Epithelial cell of esophagus (primary cell): ENCODE measurements at regions not wholly inside any gene's neighbourhood (a gene's known extent, or its start where the extent isn't known, plus 50 kb on each side); places are given as distances from the start of the nearest gene placed in this dataset.

ENCODE experiments used
- DNase-seq: peaks from one replicate; pipeline ENCODE4 v3.0.0; 2010; ENCODE audit warnings: low read depth
- H3K4me3 ChIP-seq: 2 replicates; pipeline ENCODE4 v1.5.1; 2011; ENCODE audit warnings: mild to moderate bottlenecking, low read length, control low read depth
- TF ChIP-seq, protein P1 (sequence below): IDR thresholded peaks from 2 replicates; pipeline ENCODE4 v1.5.1; 2011; ENCODE audit warnings: low read depth, mild to moderate bottlenecking, low read length, control low read depth, inconsistent platforms; ENCODE audit not compliant: insufficient read depth; ENCODE audit errors: missing control alignments

DNA sequence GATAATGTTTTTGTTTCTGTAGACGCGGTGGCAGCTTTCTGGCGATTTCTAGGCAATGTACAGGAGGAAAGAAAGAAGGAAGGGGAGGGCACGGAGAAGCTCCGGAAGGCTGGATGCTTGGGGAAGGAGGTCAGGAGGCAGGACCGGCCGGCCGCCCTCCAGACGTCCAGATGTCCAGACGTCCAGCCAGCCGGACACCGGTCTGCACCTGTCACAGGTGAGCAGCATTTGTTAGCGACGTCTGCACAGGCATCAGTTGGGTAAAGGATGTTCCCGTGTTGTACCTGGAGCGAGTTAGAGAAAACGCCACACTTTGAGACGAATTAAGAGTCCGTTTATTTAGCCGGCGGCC lies 90.0 kb upstream of the PPP2R3B start:
- TF ChIP-seq, protein P1, sequence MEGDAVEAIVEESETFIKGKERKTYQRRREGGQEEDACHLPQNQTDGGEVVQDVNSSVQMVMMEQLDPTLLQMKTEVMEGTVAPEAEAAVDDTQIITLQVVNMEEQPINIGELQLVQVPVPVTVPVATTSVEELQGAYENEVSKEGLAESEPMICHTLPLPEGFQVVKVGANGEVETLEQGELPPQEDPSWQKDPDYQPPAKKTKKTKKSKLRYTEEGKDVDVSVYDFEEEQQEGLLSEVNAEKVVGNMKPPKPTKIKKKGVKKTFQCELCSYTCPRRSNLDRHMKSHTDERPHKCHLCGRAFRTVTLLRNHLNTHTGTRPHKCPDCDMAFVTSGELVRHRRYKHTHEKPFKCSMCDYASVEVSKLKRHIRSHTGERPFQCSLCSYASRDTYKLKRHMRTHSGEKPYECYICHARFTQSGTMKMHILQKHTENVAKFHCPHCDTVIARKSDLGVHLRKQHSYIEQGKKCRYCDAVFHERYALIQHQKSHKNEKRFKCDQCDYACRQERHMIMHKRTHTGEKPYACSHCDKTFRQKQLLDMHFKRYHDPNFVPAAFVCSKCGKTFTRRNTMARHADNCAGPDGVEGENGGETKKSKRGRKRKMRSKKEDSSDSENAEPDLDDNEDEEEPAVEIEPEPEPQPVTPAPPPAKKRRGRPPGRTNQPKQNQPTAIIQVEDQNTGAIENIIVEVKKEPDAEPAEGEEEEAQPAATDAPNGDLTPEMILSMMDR = no peak
- H3K4me3 ChIP-seq = no peak overlapping the region
- no peak for DNase-seq

DNA sequence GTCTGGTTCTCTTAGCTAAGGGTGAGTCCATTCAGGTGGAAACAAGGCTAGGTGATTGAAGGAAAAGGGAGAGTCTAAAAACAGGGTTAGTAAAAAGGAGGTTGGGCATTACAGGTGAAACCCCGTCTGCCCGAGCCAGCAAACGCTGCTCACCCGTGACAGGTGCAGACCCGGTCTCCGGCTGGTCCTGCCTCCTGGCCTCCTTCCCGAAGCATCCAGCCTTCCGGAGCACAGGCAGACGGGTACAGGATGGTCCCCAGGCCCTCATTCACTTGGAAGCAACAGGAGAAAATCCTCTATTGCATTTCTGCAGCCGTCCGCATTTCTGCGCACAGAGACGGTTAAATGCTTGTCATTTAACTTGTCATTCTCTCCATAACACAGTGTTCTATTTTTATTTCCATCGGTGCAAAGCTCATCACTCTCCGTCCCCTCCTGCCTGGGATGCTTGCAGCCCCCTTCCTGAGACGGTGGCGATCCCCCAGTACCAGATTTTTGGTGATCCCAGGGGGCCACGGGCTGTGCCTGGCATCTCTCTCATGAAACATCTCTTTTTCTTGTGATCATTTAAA lies 90.8 kb upstream of the PPP2R3B start:
- no peak for DNase-seq
- no peak overlapping the region for H3K4me3 ChIP-seq
- TF ChIP-seq, protein P1 = no peak

DNA sequence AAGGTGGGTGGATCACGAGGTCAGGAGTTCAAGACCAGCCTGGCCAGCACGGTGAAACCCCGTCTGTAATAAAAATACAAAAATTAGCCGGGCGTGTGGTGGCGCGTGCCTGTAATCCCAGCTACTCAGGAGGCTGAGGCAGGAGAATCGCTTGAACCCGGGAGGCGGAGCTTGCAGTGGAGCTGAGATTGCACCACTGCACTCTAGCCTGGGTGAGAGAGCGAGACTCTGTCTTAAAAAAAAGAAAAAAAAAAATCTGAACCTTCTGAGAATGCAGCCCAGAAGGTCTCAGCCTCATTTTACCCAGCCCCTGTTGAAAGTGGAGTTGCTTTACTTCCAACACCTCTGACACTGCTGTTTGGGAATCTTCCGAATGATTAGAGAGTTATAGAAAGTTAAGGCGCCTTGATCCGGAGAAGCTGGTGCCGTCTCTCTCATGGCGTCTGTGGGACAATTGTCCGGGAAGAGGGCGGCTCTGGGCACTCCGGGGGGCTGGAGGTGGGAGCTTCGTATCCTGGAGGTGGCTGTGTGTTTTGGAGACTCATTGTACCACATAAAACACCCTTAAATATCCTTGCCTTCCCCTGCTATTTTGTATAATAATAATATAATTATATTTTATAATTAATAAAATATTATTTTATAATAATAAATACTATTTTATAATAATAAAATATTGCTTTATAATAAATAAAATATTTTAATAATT lies 92.7 kb upstream of the PPP2R3B start:
- DNase-seq = no peak
- no peak overlapping the region for H3K4me3 ChIP-seq
- TF ChIP-seq, protein P1 = no peak

DNA sequence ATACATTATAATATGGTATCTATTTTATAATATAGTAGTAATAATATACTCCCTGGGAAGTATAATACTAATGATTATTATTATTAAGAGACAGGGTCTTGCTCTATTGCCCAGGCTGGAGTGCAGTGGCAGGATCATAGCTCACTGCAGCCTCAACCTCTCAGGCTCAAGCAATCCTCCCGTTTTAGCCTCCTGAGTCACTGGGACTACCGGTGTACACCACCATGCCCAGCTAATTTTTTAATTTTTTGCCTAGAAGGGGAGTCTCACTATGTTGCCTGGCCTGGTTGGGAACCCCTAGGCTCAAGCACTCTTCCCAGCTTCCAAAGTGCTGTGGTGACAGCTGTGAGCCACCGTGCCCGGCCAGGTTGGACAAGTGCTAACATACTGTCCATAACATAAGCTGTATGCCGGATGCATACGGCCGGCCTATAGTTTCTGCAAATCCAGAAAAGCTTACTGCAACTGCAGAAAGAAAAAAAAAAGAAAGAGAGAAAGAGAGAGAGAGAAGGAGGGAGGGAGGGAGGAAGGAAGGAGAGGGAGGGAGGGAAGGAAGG lies 94.2 kb upstream of the PPP2R3B start:
- TF ChIP-seq, protein P1 = no peak
- no peak for DNase-seq
- no peak overlapping the region for H3K4me3 ChIP-seq

DNA sequence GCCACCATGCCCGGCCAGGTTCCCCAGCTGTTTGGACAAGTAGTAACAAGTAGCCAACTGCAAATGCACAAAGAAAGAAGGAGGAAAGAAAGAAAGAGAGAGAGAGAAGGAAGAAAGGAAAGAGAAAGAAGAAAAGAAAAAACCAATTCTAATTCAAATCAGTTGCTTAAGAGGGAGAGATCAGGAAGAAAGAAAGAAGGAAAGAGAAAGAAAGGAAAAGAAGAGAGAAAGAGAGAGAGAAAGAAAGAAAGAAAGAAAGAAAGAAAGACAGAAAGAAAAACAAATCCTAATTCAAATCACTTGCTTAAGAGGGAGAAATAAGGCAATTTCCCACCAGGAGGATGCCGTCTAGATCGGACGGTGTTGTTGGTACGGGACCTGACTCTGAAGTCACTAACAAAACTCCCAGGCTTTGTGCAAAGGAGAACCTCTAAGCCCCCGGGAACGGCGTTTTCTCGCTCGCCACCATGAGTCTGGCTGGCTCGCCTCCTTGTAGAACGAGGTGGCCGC lies 95.5 kb upstream of the PPP2R3B start:
- TF ChIP-seq, protein P1 = no peak
- no peak for DNase-seq
- H3K4me3 ChIP-seq = no peak overlapping the region

DNA sequence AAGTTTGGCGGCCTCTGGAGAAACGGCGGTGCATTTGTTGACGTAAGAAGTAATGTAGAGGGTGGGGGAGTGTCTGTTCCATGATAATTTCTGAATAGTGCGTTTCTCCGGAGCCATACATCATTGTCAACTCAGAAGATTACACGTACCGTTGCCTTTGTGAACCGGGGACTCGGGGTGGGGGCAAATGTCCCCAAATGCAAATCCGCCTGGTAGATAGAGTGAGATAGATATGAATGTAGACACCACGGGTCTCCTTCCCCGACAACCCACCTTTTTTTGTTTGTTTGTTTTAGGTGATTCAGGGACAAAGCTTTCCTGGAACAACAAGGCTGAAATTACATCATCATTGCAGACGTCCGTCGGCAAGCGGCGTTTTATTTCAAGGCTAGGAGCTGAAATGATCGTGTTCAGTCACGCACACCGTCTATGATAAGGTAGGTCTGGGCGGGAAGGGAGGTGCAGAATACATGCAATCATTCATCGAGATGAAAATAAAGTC lies 96.0 kb upstream of the PPP2R3B start:
- DNase-seq = no peak
- TF ChIP-seq, protein P1 = no peak
- no peak overlapping the region for H3K4me3 ChIP-seq
